NCI-H748 treated with DMSO at 0.1 percent for 48 hours (cell line): ENCODE measurements at regions not wholly inside any gene's neighbourhood (a gene's known extent, or its start where the extent isn't known, plus 50 kb on each side); places are given as distances from the start of the nearest gene placed in this dataset.
A peak's percentile ranks its signal among the peaks of the same experiment; 100 is the strongest.

Source experiments
- DNase-seq: peaks from one replicate; lab custom pipeline; 2025; lab: John Stamatoyannopoulos, UW

GRCh38 chr2:59077026-59077725 is 836.1 kb upstream of the FANCL start:
- DNase-seq, result no peak

GRCh38 chr2:59076079-59076619 is 835.0 kb upstream of the FANCL start:
- peak; percentile 58 for DNase-seq

- DNase-seq, result no peak
Measured at GRCh38 chr2:59074071-59074470, 832.9 kb upstream of the FANCL start.

GRCh38 chr2:59073286-59073685 is 832.2 kb upstream of the FANCL start:
- DNase-seq, result peak; percentile 7

- DNase-seq, result no peak
Measured at GRCh38 chr2:59068255-59068654, 827.1 kb upstream of the FANCL start.

- DNase-seq, result no peak
Measured at GRCh38 chr2:59066787-59067399, 825.8 kb upstream of the FANCL start.

- peak; percentile 30 for DNase-seq
Measured at GRCh38 chr2:59047373-59047995, 806.4 kb upstream of the FANCL start.

- no peak for DNase-seq
Measured at GRCh38 chr2:59046401-59047372, 805.6 kb upstream of the FANCL start.

GRCh38 chr2:59044736-59045135 is 803.6 kb upstream of the FANCL start:
- DNase-seq, result no peak

GRCh38 chr2:59041139-59041538 is 800.0 kb upstream of the FANCL start:
- no peak for DNase-seq

- no peak for DNase-seq
Measured at GRCh38 chr2:59034837-59035236, 793.7 kb upstream of the FANCL start.

GRCh38 chr2:59034106-59034505 is 793.0 kb upstream of the FANCL start:
- no peak for DNase-seq

- DNase-seq, result no peak
Measured at GRCh38 chr2:59033661-59034060, 792.5 kb upstream of the FANCL start.

GRCh38 chr2:59032499-59032898 is 791.4 kb upstream of the FANCL start:
- DNase-seq, result no peak

GRCh38 chr2:59029058-59029457 is 787.9 kb upstream of the FANCL start:
- DNase-seq, result no peak

GRCh38 chr2:59027320-59027719 is 786.2 kb upstream of the FANCL start:
- DNase-seq, result no peak

- peak; percentile 7 for DNase-seq
Measured at GRCh38 chr2:59025157-59025757, 784.1 kb upstream of the FANCL start.

GRCh38 chr2:59021786-59022185 is 780.7 kb upstream of the FANCL start:
- DNase-seq, result no peak

- DNase-seq, result no peak
Measured at GRCh38 chr2:59019566-59020159, 778.5 kb upstream of the FANCL start.

- DNase-seq, result no peak
Measured at GRCh38 chr2:59018737-59019136, 777.6 kb upstream of the FANCL start.

- DNase-seq, result no peak
Measured at GRCh38 chr2:59015027-59015426, 773.9 kb upstream of the FANCL start.
